Stomach (tissue), 8 donors: ENCODE measurements at regions not wholly inside any gene's neighbourhood (a gene's known extent, or its start where the extent isn't known, plus 50 kb on each side); places are given as distances from the start of the nearest gene placed in this dataset.

Source experiments
- DNase-seq, 2 donors: peaks; one replicate each; pipeline versions ENCODE4 v3.0.0 to v3.0.0-alpha.2; 2013 to 2019
- H3K27ac ChIP-seq, 5 donors: fragments of 200-600 bp in 4 of 5; sonication (generic) in 4 of 5; one replicate each; pipeline ENCODE4 v1.5.1; 2013 to 2019; ENCODE audit warnings: mild to moderate bottlenecking in 1 of 5, moderate library complexity in 1 of 5
- H3K27me3 ChIP-seq, 3 donors: fragments of 200-600 bp; sonication (generic); one replicate each; pipeline ENCODE4 v1.5.1; 2017 to 2019; ENCODE audit warnings: mixed run types in 1 of 3
- H3K36me3 ChIP-seq, 4 donors: fragments of 200-600 bp; sonication (generic); 1 replicate in 3 of 4; 2 replicates in 1 of 4; pipeline ENCODE4 v1.5.1; 2016 to 2019
- H3K4me1 ChIP-seq, 4 donors: fragments of 200-600 bp; sonication (generic); one replicate each; pipeline ENCODE4 v1.5.1; 2016 to 2019
- H3K4me3 ChIP-seq, 4 donors: fragments of 200-600 bp; sonication (generic) in 3 of 4; one replicate each; pipeline ENCODE4 v1.5.1; 2016 to 2019; ENCODE audit warnings: mild to moderate bottlenecking in 1 of 4
- H3K9me3 ChIP-seq, 4 donors: fragments of 200-600 bp; sonication (generic); one replicate each; pipeline ENCODE4 v1.5.1; 2016 to 2019
- EP300 ChIP-seq: sonication (generic); formaldehyde crosslinking; IDR thresholded peaks from one replicate; pipeline ENCODE4 v1.6.1; 2017; ENCODE audit warnings: antibody characterized with exemption
- POLR2A ChIP-seq, 4 donors: fragments of 450-650 bp; IDR thresholded peaks; one replicate each; pipeline ENCODE4 v1.6.1; 2016; ENCODE audit warnings: antibody characterized with exemption in 4 of 4, control low read depth in 2 of 4, mild to moderate bottlenecking in 1 of 4, moderate library complexity in 1 of 4
- POLR2AphosphoS5 ChIP-seq, 3 donors: sonication (generic); formaldehyde crosslinking; IDR thresholded peaks; one replicate each; pipeline ENCODE4 v1.6.1; 2016; ENCODE audit warnings: antibody characterized with exemption in 3 of 3
- WGBS, 5 donors: extraction: QIAGEN DNeasy Blood & Tissue Kit in 3 of 5; methylation state at CpG; one replicate each; pipeline versions ENCODE4 v1.1.5 to v1.1.7; 2013 to 2018; 5-methylcytosine and 5-hydroxymethylcytosine counted together
- intact Hi-C: fragments of 100-400 bp; cut with DNase I; formaldehyde crosslinking; loops from one replicate; pipeline ENCODE4 v1.15.1; 2023; ENCODE audit warnings: low total_unique reads
- TF ChIP-seq, protein P1 (sequence below), 7 experiments: fragments of 450-650 bp in 4 of 7; fragments of 200-600 bp in 3 of 7; sonication (generic) in 3 of 7; IDR thresholded peaks; one replicate each; pipeline ENCODE4 v1.5.1; 2016 to 2019; ENCODE audit warnings: antibody characterized with exemption in 7 of 7, control low read depth in 2 of 7, mild to moderate bottlenecking in 1 of 7
- donor health status: healthy with polysubstance abuse.
- donor health status: Bipolar disorder and iron deficiency.
- donor health status: healthy.

- H3K4me1 ChIP-seq = no peaks in the 10 kb centered on the region
- H3K9me3 ChIP-seq = peaks cover 16 to 100% (median 98%) of the 10 kb centered on the region in 4 donors
- DNase-seq = peak in 1 of 2 donors; percentile 22
- no peaks in the 10 kb centered on the region for H3K27me3 ChIP-seq
- TF ChIP-seq, protein P1, sequence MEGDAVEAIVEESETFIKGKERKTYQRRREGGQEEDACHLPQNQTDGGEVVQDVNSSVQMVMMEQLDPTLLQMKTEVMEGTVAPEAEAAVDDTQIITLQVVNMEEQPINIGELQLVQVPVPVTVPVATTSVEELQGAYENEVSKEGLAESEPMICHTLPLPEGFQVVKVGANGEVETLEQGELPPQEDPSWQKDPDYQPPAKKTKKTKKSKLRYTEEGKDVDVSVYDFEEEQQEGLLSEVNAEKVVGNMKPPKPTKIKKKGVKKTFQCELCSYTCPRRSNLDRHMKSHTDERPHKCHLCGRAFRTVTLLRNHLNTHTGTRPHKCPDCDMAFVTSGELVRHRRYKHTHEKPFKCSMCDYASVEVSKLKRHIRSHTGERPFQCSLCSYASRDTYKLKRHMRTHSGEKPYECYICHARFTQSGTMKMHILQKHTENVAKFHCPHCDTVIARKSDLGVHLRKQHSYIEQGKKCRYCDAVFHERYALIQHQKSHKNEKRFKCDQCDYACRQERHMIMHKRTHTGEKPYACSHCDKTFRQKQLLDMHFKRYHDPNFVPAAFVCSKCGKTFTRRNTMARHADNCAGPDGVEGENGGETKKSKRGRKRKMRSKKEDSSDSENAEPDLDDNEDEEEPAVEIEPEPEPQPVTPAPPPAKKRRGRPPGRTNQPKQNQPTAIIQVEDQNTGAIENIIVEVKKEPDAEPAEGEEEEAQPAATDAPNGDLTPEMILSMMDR (IDR thresholded peaks at IDR 0.05) = no peak
- no peak for TF ChIP-seq EP300
- no peak for TF ChIP-seq POLR2AphosphoS5 (IDR thresholded peaks at IDR 0.05)
- TF ChIP-seq POLR2A (IDR thresholded peaks at IDR 0.05) = no peak
- intact Hi-C loops = no loop called here
- no peak overlapping the region for H3K27ac ChIP-seq
- H3K36me3 ChIP-seq = no peaks in the 10 kb centered on the region
- 82 to 87% (median 85%) methylated on average over 10 to 11 of the region's 11 CpGs; no CpG with 5 or more reads in 1 of the 5 donors for WGBS, 5 donors
- no peak overlapping the region for H3K4me3 ChIP-seq
Observed at GRCh38 chr15:25177955-25178801, 223.4 kb downstream of the SNRPN start.

- 73 to 81% (median 77%) methylated on average over 13 to 17 of the region's 17 CpGs; no CpG with 5 or more reads in 1 of the 5 donors for WGBS, 5 donors
- Histone ChIP-seq H3K4me1 (no peaks in the 10 kb centered on the region), H3K4me3 (no peak overlapping the region), H3K9me3 (peaks cover 9 to 100% (median 97%) of the 10 kb centered on the region in 4 donors), H3K27me3 (no peaks in the 10 kb centered on the region), H3K27ac (no peak overlapping the region), H3K36me3 (no peaks in the 10 kb centered on the region)
- peak in 1 of 2 donors; percentile 13 for DNase-seq
- TF ChIP-seq, protein P1 (IDR thresholded peaks at IDR 0.05) = no peak
- intact Hi-C loops = no loop called here
Observed at GRCh38 chr15:25178835-25179672, 224.3 kb downstream of the SNRPN start.

GRCh38 chr15:25179673-25180511, 225.1 kb downstream of the SNRPN start:
- TF ChIP-seq POLR2A (IDR thresholded peaks at IDR 0.05) (no peak), EP300 (no peak)
- TF ChIP-seq, protein P1 (IDR thresholded peaks at IDR 0.05) = no peak

More at GRCh38 chr15:25179673-25180511, 225.1 kb downstream of the SNRPN start:
- H3K4me3 ChIP-seq = no peak overlapping the region
- H3K9me3 ChIP-seq = peaks cover 1 to 100% (median 97%) of the 10 kb centered on the region in 4 donors
- no peaks in the 10 kb centered on the region for H3K4me1 ChIP-seq
- no peak overlapping the region for H3K27ac ChIP-seq
- no peaks in the 10 kb centered on the region for H3K27me3 ChIP-seq
- WGBS, 5 donors = 76 to 84% (median 83%) methylated on average over 11 to 14 of the region's 14 CpGs
- DNase-seq = peak in 1 of 2 donors; percentile 20
- intact Hi-C loops = no loop called here
- no peaks in the 10 kb centered on the region for H3K36me3 ChIP-seq
